Urinary bladder (tissue), 3 donors: ENCODE measurements at regions not wholly inside any gene's neighbourhood (a gene's known extent, or its start where the extent isn't known, plus 50 kb on each side); places are given as distances from the start of the nearest gene placed in this dataset.

Source experiments
- DNase-seq: peaks from one replicate; pipeline ENCODE4 v3.0.0-alpha.2; 2015; ENCODE audit errors: extremely low spot score
- H3K27ac ChIP-seq: one replicate; pipeline ENCODE4 v1.5.1; 2013; ENCODE audit warnings: low read depth, mild to moderate bottlenecking, moderate library complexity
- H3K36me3 ChIP-seq: one replicate; pipeline ENCODE4 v1.6.1; 2013; ENCODE audit warnings: mild to moderate bottlenecking, moderate library complexity; ENCODE audit not compliant: insufficient read depth
- H3K4me1 ChIP-seq: one replicate; pipeline ENCODE4 v1.6.1; 2013; ENCODE audit warnings: mild to moderate bottlenecking, moderate library complexity; ENCODE audit not compliant: insufficient read depth
- H3K4me3 ChIP-seq: one replicate; pipeline ENCODE4 v1.5.1; 2013; ENCODE audit warnings: low read depth, low read length
- WGBS: extraction: QIAGEN DNeasy Blood & Tissue Kit; methylation state at CpG from one replicate; pipeline ENCODE4 v1.1.7; 2013; 5-methylcytosine and 5-hydroxymethylcytosine counted together
- donor health status: healthy with polysubstance abuse.
- donor health status: healthy.

DNA sequence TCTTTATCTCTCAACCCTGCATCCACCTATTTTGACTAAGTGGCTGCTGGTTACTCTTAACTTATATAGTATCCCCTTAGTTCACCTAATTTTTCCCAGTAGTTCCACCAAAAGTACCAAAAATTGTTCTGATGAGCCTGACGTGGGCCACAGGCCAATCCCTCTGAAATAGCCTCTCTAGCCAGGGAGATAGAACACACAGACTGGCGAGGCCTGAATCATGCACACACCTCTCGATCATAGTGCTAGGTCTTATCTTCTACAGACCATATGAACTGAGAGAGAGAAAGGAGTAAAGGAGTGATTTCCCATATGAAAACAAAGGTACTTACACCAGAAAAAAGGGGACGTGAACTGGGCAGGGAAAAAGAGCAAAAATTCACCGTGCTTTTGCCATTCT is 72.5 kb upstream of the ADAMTS9 start:
- Histone ChIP-seq H3K4me3 (no peak overlapping the region), H3K27ac (no peak overlapping the region), H3K4me1 (no peaks in the 10 kb centered on the region), H3K36me3 (no peaks in the 10 kb centered on the region)
- 76% methylated on average over 5 of the region's 5 CpGs for WGBS
- no peak for DNase-seq

DNA sequence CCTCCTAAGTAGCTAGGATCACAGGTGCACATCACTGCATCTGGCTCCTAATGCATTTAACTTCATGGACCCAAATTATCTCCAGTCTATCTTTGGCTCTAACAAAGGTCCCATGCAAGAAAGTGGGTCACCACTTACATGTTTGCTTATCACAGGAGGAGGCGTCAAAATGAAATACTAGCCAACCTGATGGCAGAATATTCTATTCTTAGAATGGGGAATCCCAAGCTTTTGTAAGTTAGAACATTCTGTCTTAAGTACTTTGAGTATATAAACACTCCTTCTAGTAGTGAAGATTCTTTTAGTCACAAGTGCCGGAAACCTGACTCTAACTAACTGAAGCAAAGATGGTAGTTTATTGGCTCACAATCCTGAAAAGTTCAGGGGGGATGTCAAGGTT is 72.0 kb upstream of the ADAMTS9 start:
- no peak for DNase-seq
- Histone ChIP-seq H3K36me3 (no peaks in the 10 kb centered on the region), H3K27ac (no peak overlapping the region), H3K4me3 (no peak overlapping the region), H3K4me1 (no peaks in the 10 kb centered on the region)
- 61% methylated on average over 2 of the region's 2 CpGs for WGBS

DNA sequence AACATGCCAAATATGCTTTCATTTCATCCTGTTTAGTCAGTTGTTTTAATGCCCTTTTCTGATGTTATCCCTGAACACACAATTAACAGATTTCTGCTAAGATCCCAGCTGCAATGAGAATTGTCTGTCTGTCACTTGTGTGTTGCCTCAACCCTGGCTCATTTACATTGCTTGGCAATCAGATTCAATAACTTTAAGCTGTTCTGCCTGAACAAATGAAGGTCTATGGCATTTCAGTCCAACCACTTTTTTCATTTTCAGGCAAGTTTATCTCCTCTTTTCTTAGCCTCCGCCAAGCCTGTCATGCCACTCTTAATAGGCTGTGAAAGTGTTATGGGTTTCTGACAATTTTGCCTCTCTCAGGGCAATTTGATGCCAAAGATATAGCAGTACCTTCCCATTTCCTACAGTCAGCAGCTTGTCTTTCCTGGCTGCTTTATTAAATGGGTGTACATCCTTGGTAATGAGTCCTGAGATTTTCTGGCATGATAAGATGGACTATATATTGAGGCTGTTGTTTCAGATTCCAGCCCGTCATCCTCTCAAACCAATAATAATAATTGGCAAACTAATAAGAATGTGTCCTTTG is 68.7 kb upstream of the ADAMTS9 start:
- WGBS = 82% methylated on average over 2 of the region's 2 CpGs
- no peak overlapping the region for H3K27ac ChIP-seq

DNA sequence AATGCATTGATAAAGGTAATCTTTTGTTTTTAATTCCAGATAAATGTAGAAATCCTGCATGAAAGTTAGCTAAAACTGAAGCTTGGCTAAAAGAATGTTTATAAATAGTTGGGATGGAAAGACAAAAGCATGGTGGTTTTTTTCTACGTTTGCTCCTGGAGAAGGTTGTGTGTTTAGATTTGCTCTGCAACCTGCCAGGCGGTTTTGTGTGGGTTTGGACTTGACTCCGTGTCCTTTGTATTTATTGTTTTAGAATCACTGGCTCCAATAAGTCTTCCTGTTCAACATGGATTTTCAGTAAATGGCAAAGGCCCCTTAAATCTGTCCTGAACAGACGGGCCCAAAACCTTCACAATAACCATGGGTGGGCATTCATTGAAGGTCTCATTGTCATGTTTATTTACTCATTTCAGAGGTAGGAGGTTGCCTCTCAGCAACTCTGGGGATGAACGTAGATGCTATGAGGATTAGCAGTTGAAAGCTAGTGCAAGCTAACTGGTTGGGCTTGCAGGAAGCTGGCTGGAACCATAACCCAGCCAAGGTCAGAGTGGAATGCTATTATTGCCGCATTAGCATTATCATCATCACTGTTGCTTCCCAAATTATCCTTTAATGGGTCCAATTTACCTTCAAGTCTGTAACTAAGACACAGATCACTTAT is 60.6 kb upstream of the ADAMTS9 start:
- no peak overlapping the region for H3K27ac ChIP-seq
- no peaks in the 10 kb centered on the region for H3K36me3 ChIP-seq
- no peaks in the 10 kb centered on the region for H3K4me1 ChIP-seq
- DNase-seq = no peak
- no peak overlapping the region for H3K4me3 ChIP-seq
- 30% methylated on average over 6 of the region's 6 CpGs for WGBS

More for the DNA sequence above, 68.7 kb upstream of the ADAMTS9 start:
- no peaks in the 10 kb centered on the region for H3K36me3 ChIP-seq
- DNase-seq = no peak
- no peaks in the 10 kb centered on the region for H3K4me1 ChIP-seq
- H3K4me3 ChIP-seq = no peak overlapping the region

- 66% methylated on average over 4 of the region's 4 CpGs for WGBS
- Histone ChIP-seq H3K27ac (no peak overlapping the region), H3K4me3 (no peak overlapping the region), H3K4me1 (no peaks in the 10 kb centered on the region), H3K36me3 (no peaks in the 10 kb centered on the region)
- no peak for DNase-seq
Observed at GRCh38 chr3:64747679-64748078, 59.9 kb upstream of the ADAMTS9 start.

- no peak for DNase-seq
- no peak overlapping the region for H3K27ac ChIP-seq
- 70% methylated on average over 4 of the region's 4 CpGs for WGBS
- no peaks in the 10 kb centered on the region for H3K4me1 ChIP-seq
- no peak overlapping the region for H3K4me3 ChIP-seq
- no peaks in the 10 kb centered on the region for H3K36me3 ChIP-seq
Observed at GRCh38 chr3:64743887-64744243, 56.1 kb upstream of the ADAMTS9 start.

DNA sequence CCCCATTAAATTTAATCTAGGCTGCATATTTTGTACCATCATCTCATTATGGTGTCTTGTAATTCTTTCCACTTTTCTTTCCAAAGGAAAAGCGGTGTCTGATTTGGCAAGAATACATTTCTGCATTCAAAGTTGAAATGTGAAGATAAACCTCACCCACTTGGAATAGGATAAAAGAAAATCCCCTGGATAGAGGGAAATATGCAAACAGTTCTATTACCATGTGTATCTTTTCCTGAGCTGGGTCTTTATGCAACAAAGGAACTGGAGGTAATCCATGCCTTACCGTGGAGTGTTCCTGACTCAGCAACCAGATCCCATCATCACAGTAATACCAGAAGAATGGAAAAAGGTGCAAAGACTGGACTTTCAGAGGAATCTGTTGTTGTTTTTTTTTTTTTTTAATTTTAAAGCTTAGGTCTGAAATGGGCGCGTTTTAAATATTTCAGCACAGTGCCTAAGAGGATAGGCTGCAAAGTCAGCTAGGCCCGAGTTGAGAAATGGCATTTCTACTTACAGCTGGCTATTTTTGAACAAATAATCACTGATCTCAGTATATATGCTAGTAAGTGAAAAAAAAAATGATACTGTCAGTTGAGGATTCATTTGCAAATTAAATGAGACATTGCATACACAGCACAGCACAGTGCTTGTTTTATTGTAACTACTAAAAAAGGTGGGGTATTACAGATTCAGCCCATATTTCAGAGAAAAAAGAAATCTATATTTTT is 55.5 kb upstream of the ADAMTS9 start:
- no peak for DNase-seq
- H3K4me1 ChIP-seq = no peaks in the 10 kb centered on the region
- no peak overlapping the region for H3K27ac ChIP-seq
- 51% methylated on average over 5 of the region's 5 CpGs for WGBS
- H3K4me3 ChIP-seq = no peak overlapping the region
- H3K36me3 ChIP-seq = no peaks in the 10 kb centered on the region

DNA sequence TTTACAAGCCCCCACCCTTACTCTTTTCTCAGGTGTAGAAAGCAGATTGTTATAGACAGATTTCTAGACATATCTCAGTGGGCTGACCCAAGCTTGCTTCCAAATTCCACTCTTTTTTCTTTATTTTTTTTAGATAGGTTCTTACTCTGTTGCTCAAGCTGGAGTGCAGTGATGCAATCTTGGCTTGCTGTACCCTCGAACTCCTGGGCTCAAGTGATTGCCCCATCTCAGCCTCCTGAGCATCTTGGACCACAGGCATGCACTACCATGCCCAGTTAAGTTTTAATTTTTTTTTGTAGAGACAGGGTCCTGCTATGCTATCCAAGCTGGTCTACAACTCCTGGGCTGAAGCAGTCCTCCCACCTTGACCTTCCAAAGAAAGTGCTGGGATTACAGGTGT is 53.5 kb upstream of the ADAMTS9 start:
- Histone ChIP-seq H3K4me1 (peaks cover 2% of the 10 kb centered on the region), H3K36me3 (no peaks in the 10 kb centered on the region), H3K27ac (no peak overlapping the region), H3K4me3 (no peak overlapping the region)
- DNase-seq = no peak
- WGBS = 74% methylated on average over 1 of the region's 1 CpG

DNA sequence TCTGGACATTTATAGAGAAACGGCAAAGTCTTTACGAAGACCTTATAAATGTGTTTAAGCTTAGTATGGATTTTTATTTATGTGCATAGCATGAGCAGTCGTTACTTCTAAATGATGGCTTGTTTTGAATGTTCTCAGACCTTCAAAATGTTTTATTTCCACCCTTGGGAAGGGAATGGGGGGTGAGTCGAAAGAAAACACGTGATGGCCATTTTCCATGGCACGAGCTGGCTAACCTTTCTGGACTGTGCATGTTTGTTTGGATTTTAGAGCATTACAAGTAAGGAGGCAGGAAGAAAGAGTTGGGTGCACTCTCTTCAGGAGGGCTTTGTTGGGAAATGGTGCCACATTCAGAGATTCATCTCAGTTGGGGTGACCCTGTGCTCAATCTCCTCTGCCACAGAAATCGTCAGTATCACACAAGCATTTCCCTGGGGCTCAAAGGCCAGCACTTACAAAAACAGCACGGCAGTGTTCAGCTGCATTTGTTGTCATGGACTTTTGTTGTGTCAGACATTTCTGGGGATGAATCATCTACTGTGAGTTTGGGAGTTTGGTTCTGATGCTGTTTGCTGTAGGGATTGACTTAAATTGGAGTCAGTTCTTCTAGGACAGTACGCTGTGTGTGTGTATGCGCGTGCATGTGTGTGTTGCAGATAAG is 52.3 kb upstream of the ADAMTS9 start:
- H3K36me3 ChIP-seq = no peaks in the 10 kb centered on the region
- peaks cover 2% of the 10 kb centered on the region for H3K4me1 ChIP-seq
- H3K27ac ChIP-seq = no peak overlapping the region
- no peak overlapping the region for H3K4me3 ChIP-seq
- 42% methylated on average over 11 of the region's 11 CpGs for WGBS
- DNase-seq = no peak
